B cell (primary cell): ENCODE measurements at regions not wholly inside any gene's neighbourhood (a gene's known extent, or its start where the extent isn't known, plus 50 kb on each side); places are given as distances from the start of the nearest gene placed in this dataset.

Experiments used
- CTCF ChIP-seq: fragments of 200-600 bp; IDR thresholded peaks from one replicate; pipeline ENCODE4 v1.8.0; 2022; ENCODE audit warnings: antibody characterized with exemption, mild to moderate bottlenecking
- EZH2 ChIP-seq: IDR thresholded peaks from 2 replicates; pipeline ENCODE4 v1.6.1; 2012; ENCODE audit warnings: borderline replicate concordance, low read depth, mild to moderate bottlenecking, moderate library complexity, low read length; ENCODE audit not compliant: insufficient read depth, poor library complexity, severe bottlenecking

DNA sequence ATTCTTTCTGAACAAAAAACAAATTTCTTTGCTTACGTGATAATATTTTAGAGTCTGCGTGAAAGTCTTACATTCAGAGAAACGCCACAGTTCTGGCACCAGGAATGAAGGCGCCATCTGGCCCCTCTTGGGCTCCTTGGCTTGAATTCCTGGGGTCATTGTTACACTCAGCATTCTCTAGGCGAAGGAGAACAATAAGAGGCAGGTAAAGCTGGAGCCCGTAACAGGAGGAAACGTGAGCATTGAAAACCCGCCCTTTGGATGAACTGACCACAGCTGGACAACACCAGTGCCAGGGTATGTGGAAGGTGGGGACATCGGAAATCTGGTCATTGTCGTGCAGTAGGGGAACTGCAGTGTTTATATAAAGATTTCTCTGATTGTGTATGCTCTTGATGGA lies 144.8 kb downstream of the RNF152 start:
- TF ChIP-seq CTCF (no peak), EZH2 (no peak)
